ENCODE measurements at regions not wholly inside any gene's neighbourhood (a gene's known extent, or its start where the extent isn't known, plus 50 kb on each side); places are given as distances from the start of the nearest gene placed in this dataset.

- DNase-seq = no peak
- no peaks in the 10 kb centered on the region for H3K4me1 ChIP-seq
- no peaks in the 10 kb centered on the region for H3K9me3 ChIP-seq
- no peak overlapping the region for H3K27ac ChIP-seq
- no peaks in the 10 kb centered on the region for H3K36me3 ChIP-seq
- no peaks in the 10 kb centered on the region for H3K27me3 ChIP-seq
- H3K4me3 ChIP-seq = no peak overlapping the region
- no peak for TF ChIP-seq POLR2A (IDR thresholded peaks at IDR 0.05)
- no peak for TF ChIP-seq CTCF (IDR thresholded peaks at IDR 0.05)
Observed at GRCh38 chr1:199336745-199337640, 690.5 kb upstream of the NR5A2 start.

GRCh38 chr1:199338760-199339159 lies 688.8 kb upstream of the NR5A2 start:
- no peak for DNase-seq

GRCh38 chr1:199352351-199352750 lies 675.2 kb upstream of the NR5A2 start:
- Histone ChIP-seq H3K27ac (no peak overlapping the region), H3K4me3 (no peak overlapping the region), H3K9me3 (no peaks in the 10 kb centered on the region), H3K36me3 (no peaks in the 10 kb centered on the region), H3K27me3 (no peaks in the 10 kb centered on the region), H3K4me1 (no peaks in the 10 kb centered on the region)
- TF ChIP-seq POLR2A (IDR thresholded peaks at IDR 0.05) = no peak
- TF ChIP-seq CTCF (IDR thresholded peaks at IDR 0.05) = no peak
- DNase-seq = no peak

More at GRCh38 chr1:199338760-199339159, 688.8 kb upstream of the NR5A2 start:
- no peaks in the 10 kb centered on the region for H3K27me3 ChIP-seq
- no peaks in the 10 kb centered on the region for H3K36me3 ChIP-seq
- TF ChIP-seq POLR2A (IDR thresholded peaks at IDR 0.05) (no peak), CTCF (IDR thresholded peaks at IDR 0.05) (no peak)
- H3K9me3 ChIP-seq = no peaks in the 10 kb centered on the region
- H3K27ac ChIP-seq = no peak overlapping the region
- H3K4me3 ChIP-seq = no peak overlapping the region
- no peaks in the 10 kb centered on the region for H3K4me1 ChIP-seq

- no peak for TF ChIP-seq CTCF (IDR thresholded peaks at IDR 0.05)
- H3K27ac ChIP-seq = no peak overlapping the region
- no peak for DNase-seq
- H3K4me1 ChIP-seq = no peaks in the 10 kb centered on the region
- no peaks in the 10 kb centered on the region for H3K27me3 ChIP-seq
- no peaks in the 10 kb centered on the region for H3K9me3 ChIP-seq
- H3K36me3 ChIP-seq = no peaks in the 10 kb centered on the region
- no peak overlapping the region for H3K4me3 ChIP-seq
Observed at GRCh38 chr1:199353906-199354305, 673.6 kb upstream of the NR5A2 start.

DNA sequence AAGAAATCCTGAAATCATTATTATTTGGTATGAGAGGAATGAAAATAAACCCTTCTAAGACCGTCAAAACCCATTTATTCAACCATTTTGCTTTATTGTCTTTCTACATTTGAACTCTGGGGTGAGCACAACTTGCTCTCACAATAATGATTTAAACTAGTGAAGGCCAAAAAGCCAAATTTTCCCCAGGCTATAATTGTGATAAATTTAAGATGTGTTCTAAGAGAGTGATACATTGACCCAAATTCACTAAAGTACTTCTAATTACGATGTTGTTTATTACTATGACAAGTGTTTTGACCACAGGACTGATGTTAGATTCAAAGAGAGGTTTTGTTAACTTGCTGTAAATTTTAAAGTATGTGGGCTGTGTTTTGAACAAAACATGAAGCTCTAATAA lies 670.9 kb upstream of the NR5A2 start:
- Histone ChIP-seq H3K9me3 (no peaks in the 10 kb centered on the region), H3K27ac (no peak overlapping the region), H3K4me1 (no peaks in the 10 kb centered on the region), H3K27me3 (no peaks in the 10 kb centered on the region), H3K36me3 (no peaks in the 10 kb centered on the region), H3K4me3 (no peak overlapping the region)
- TF ChIP-seq CTCF (IDR thresholded peaks at IDR 0.05) (no peak), POLR2A (IDR thresholded peaks at IDR 0.05) (no peak)
- DNase-seq = no peak

All from Peyer's patch (tissue), 4 donors.